HG02798 (cell line): ENCODE measurements at regions not wholly inside any gene's neighbourhood (a gene's known extent, or its start where the extent isn't known, plus 50 kb on each side); places are given as distances from the start of the nearest gene placed in this dataset.

Source experiments
- ATAC-seq: cut with Tn5 transposase; IDR thresholded peaks from one replicate; pipeline ENCODE4 v1.9.1; 2021; ENCODE audit warnings: mild to moderate bottlenecking; ENCODE audit not compliant: unreplicated experiment, poor library complexity

DNA sequence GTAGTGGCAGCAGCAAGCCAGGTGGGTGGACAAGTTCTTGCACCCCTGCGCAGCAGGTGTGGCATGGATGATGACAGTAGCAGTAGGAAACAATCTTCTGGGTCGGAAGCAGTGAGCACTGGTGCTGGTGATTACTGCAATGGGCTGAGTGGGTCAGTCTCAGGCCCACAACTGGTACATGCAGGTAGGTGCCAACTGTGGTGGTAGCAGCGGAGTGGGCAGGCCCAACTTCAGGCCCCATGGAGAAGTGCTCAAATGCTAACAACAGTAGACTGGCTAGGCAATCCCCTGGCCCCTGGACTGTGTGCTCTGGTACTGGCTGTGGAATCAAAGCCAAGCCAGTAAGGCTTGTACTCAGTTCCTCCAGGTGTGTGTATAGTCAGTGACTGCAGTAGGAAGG lies 413.7 kb downstream of the PDGFC start:
- no peak for ATAC-seq

DNA sequence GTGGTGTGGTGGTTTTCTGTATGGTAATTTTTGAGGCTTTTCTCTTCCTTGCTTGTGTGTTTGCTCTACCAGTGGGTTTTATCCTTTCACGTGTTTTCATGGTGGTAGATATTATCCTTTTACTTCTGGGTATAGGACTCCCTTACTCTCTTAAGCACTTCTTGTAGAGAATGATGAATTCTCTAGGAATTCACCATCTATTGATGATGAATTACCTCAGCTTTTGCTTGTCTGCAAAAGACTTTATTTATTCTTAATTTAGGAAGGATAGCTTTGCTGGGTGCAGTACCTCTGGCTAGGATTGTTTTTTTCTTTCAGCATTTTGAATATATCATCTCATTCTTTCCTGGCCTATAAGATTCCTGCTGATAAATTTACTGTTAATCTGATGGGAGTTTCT lies 415.3 kb downstream of the PDGFC start:
- ATAC-seq: no peak

DNA sequence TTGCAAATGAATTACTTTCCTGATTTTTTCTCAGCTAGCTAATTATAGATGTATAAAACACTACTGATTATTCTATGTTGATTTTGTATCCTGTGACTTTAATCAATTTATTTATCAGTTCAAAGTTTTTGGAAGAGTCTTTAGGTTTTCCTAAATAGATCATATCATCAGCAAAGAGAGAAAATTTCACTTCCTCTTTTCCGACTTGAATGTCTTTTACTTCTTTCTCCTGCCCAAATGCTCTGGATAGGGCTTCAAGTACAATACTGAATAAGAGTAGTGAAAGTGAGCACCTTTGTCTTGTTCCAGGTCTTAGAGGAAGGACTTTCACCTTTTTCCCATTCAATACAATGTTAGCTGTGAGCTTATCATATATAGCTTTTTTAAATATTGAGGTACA lies 417.9 kb downstream of the PDGFC start:
- ATAC-seq: no peak

DNA sequence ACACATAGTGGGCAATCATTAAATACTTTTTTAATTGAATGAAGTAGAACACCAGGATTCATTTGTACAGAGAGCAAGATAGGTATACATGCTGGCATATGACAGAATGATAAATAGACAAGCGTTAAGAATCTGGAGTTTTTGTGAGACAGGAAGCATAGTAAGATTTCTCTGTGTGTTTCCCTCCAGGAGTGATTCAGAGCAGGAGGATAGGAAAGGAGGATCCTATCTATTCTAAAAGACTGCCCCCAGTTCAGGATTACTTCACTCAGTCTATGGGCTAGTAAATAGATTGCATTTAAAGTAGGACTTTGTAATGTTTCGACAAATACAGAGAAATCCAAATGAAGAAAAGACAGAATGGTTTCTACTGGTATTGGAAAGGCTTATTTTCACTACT lies 423.7 kb downstream of the PDGFC start:
- no peak for ATAC-seq

DNA sequence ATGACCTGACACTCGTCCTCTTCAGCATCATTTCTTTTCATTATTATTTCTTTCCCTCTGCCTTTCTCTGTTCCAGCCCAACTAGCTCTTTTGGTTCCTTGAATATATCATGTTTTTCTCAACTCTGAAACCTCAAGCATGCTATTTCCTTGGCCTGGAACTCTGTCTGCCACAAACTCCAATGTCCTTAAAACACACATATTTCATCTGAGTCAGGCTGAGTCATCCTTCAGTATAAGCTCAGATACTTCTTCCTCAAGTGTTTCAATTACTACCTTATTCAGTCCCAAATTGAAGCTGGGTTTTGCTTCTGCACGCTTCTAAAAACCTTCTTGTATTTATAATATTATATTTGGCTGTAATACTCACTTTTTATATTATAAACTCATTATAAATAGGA lies 424.2 kb downstream of the PDGFC start:
- ATAC-seq: no peak

DNA sequence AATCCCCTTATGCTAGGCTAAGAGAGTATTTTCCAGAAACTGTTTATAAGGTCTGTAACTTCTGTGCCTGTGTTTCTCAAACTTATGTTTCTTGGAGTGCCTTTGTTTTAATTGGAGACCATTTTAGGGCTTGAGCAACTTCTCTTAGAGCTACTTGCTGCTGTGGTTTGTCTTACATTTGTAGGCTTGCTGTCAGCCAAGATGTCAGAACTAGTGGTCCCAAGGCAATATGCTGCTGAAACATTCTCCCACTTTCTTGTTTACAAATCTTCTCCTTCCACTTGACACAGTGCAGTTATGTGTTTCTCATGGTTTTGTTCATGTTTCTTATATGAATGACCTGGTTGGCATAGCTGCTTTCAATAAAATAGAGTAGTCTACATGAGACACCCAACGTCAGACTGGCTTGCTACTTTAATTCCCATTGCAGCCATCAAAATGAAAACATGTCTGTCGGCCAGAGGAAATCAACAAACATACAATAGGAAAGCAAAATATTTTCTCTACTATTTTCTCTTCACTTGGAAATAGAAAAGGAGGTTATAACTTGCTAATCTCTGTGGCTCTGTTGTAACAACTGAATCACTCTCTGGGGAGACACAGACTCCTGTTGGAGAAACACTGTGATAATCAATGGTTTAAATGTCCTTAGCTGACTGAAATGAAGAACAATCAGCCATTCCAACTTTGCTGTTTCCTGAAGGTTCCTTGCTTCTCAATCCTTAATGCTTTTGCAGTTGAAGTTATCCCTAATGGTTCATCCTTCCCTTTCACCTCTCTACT lies 426.4 kb downstream of the PDGFC start:
- ATAC-seq: no peak

DNA sequence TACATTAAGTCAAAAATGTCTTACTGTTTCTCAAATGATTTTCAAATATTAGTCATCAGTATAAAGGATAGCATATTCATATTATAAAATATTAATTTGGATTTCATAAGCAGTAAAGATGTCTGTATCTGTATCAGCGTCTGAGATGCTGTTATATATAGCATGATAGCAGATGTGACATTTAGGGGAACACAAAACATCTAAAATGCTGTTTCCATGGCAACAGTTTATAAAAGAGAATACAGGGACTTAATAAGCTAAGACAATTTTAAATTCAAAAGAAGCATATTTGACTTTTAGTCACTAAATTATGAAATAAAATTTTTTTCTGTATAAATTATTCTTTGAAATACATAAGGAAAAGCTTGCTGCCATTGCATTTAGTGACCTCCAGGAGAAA lies 432.2 kb downstream of the PDGFC start:
- ATAC-seq: no peak

DNA sequence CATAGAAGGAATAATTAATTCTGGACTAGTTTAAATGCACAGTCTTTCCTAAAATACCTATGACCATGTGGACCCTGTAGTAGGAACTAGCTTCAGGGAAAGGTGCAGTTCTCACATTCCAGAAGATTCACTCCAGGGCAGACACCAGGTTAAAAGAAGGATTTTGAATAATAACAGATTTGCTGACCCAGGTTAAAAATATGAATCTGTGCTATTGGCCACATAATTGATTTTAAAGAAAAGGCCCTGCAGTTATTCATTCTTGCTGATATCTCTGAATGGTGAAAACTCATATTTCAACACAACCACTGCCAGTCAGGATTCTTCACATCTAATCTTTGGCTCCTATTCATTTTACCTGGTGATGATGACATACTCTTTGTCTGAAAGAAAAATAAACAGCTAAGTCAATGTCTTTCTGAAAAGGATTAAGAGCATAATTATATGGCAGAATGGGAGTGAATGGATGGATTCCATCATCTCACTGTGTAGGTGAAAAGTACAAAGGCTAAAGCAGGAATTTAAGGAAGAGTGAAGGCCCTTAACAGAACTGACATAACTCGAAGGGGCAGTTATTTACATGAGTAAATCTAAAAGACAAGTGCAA lies 432.8 kb downstream of the PDGFC start:
- ATAC-seq: no peak

DNA sequence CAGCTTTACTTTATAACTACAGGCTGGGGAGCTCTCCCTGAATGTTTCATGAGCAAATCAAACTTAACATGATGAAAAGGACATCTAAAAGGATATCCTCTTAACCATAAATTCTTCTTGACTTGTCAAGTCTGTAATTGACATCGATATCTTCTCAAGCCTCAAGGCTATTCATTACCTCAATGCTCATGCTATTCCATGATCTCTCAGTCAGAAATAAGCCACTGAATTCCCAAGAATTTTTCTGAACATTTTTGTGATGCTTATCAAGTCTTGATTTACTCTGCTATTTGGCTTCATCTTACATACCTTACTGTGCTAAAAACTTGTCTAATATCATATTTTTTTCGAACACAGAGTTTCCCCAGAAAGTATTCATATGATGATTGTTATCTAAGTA lies 433.4 kb downstream of the PDGFC start:
- ATAC-seq: no peak

DNA sequence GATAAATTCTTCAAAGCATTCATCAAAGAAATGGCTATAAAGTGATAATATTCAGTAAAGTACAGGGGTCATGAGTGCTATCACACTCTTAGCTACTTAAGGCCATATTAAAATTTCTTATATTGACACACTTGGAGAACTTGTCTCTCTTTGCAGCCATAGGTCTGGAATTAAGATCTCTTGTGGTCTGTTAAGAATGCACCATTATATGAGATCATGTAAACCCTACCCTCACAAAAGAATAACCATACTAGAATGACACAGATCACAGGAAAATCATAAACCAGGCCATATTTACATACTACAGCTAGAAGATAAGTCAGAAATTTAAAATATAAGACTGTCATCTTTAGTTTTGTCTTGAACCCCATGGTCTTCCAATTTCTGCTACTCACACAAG lies 434.3 kb downstream of the PDGFC start:
- ATAC-seq: no peak

DNA sequence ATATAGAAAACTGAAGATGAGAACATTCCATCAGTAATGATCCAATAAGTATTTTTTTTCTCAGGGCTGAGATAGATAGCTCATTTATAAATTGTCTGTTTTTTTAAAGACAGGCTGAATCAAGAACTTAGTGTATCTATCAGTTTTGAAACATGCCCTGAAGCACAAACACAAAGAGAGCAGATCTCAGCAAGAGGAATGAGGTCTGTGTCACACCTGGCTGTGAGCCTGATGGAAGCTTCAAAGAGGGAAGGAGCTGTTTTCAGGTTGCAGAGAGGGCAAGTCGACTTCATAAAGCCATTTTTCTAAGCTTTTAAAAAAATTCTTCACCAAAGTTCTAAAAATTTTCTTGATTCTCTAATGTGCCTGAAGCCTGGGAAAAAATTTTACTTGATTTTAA lies 434.9 kb downstream of the PDGFC start:
- no peak for ATAC-seq

DNA sequence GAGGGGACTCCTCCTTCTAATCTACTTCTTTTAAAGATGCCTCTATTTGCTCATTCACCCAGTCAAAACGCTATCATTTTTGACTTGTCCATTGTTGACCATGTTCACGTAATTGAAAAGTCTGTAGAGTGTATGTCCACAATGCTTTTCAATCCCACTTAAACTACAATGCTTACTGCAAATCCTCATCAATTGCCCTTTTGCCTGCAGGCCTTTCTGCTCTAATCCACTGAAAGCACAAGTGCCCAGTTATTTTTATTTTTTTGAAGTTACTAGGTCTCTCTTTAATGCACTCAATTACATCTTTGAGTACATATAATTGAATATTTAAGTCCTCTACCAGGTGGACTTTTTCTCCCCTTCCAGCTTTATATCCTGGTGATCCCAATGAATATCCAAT lies 437.4 kb downstream of the PDGFC start:
- no peak for ATAC-seq

DNA sequence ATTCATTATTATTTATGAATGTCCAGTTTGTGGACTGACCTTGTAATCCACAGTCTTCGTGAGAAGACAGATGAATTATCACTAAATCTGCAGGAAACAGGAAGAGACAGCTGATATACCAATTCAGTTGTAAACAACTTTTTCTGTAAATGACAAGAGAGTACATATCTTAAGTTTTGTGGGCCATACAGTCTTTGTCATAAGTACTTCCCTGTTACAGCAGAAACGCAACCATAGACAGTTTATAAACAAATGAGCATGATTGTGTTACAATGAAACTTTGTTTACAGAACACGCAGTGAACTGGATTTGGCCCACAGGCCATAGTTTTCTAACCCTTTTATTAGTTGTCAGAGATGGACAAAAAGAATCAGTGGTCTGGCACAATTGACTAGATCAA lies 443.4 kb downstream of the PDGFC start:
- no peak for ATAC-seq

DNA sequence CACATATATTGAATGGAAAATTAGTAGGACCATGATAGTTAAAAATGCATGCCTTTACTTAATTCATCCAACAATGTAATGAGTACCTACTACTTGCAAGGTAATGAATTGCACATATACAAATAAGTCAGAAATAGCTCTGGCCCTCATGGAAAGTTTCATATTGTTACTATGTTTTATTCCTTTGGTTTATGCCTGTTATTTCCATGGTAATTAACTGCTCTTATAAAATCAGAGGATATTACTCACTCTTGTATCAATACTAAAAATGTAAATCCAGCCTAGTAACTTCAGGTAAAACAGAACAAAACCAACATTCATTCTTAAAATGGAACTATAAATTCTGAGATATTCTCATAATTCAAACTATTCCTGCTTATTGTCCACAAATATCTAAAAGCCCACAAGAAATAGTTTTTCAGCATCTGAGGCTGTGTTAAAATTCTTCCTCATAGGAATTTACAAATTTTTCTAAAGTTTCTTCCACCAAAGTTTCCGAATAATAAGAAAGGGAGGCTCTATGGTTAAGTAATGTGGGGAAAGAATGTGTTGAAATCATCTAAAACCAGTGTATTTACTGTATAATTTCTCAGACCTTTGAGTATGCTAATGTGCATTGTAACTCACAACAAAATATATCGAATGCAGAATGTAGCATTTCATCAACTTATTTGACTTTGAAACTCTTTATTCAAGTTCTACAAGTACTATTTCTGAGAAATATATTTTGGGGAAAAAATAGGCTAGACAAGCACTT lies 444.2 kb downstream of the PDGFC start:
- ATAC-seq: no peak

DNA sequence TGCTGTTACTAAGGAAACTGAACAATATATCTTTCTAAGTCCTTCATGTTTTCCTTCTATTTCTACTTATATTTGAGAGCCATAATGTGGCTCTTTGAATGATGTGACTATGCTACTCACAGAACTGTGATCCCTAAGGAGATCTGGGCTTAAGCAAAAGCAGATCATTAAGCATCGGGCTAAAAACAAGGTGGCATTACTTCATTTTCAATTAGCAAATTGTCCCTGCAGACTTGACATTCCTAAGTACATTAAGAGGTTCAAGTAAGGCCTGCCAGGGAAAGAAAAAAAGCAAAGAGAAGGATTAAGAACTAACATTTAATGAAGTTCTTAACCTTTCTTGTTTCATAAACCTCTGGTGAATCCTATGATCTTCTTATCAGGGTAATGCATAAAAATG lies 447.6 kb downstream of the PDGFC start:
- no peak for ATAC-seq

DNA sequence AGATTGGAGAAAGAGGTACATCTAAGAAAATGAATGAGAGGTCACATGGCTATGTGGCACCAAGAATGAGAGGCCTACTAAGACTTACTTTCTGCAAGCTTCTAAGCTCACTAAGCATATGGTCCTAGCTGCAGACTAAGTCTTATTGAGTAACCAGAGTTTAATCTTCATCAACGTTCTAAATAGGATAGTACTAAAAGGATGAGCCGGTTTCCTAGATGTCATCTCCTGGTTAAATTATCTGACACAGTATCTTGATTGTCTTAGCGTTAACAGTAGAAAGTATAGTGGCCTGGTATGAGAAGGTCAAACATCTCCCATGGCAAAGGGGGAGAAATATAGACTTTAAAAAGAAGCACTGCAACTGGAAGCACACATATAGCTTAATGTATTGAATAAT lies 448.1 kb downstream of the PDGFC start:
- ATAC-seq: no peak

DNA sequence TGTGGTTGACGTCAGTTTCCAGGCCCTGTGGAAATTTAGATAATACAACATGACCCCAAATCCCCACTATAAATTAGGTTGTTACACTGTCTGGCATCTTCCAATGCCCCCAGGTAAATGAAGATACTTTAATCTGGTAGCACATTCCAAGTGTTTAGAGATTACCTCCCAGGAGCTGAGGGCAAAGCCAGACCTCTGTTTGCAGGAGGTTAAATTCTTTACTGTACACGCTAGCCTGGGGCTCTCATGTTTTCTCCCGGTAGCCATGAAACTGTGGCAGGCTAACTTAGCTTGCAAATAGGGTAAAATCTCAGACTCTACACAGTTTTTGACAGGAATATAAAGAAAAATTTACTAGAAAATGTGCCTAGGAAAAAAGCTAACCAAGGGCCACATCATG lies 450.0 kb downstream of the PDGFC start:
- no peak for ATAC-seq

DNA sequence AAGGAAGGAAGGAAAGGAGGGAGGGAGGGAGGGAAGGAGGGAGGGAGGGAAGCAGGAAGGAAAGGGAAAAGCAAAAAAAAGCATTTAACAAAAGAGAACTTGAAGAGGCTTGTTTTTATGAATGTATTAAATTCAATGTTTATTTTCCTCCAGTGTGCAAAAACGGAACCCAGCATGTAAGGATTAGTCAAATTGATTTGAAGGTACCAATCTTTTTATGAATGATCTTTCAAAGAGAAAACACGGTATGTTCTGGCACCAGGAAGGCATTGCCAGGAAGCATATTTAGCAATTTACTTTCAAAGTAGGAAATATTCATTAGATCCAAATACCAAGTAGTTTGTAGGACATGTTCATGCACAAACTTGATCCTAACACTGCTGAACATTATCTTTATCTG lies 453.6 kb downstream of the PDGFC start:
- no peak for ATAC-seq

DNA sequence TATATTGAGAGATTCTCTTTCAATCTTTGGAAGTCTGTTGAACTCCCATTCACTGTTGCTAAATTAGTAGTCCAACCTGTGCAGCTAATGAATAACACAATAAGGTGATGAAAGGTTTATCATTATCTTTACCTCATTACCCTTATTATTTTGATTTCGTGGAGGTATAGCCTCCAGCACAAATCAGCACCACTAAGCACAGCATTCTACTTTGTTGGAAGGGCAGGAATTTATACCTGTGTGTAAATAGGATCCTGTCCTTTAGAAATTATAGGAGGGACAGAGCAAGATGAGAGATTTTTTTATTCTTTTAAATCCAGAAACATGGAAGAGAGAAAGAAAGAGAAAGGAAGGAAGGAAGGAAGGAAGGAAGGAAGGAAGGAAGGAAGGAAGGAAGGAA lies 454.1 kb downstream of the PDGFC start:
- ATAC-seq: no peak

DNA sequence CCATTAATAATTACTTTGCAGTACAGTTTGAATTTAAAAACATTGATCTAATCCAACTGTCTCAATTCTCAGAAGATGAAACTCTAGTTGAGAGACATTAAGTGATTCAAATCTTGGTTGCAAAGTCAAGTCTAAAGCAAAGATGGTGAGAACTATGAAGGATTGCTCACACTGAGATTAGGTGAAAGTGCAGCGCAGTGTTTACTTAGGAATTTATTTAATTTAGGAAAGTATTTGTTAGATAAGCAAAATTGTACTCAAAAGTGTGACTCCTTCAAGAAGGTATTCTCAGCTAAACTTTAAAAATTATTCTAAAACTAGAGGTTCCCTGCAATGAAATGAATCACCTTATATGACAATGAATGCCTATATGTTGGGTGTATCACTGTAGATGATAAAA lies 454.9 kb downstream of the PDGFC start:
- ATAC-seq: no peak

DNA sequence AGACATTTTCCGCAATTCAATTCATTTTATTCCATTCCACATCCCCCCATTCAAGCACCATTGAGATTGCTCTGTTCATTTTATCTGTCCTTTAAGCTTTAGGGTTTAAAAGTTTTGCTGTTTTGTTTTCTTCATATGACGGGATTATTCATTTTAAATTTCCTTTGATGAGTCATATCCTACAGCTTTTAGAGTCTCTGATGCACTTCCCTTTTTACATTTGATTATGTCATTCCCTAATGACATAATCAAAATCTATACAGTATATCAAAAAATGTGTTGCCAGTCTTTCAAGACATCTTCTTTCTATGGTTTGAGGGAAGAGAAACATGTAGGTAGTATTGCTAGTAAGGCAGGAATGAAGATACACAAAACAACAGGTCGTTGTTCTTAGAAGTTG lies 456.3 kb downstream of the PDGFC start:
- no peak for ATAC-seq

DNA sequence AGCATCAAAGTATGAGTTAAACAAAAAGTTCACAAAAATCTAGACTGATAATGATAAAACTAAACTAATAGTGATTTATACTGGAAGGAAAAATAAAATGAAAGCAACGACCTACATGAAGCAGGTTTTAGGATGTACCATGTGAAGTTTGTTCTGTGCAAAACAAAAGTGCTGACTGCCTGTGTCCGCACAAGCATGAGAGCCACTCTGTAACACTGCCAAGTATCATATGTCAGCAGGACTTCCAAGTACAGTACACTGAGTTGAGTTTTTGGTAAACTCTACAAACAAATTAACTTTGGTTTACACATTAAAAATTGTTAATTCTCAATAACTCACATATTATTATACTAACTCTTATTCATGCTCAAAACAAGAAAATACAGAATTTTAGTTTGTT lies 459.0 kb downstream of the PDGFC start:
- ATAC-seq: no peak
